Natural killer cell (primary cell): ENCODE measurements at regions not wholly inside any gene's neighbourhood (a gene's known extent, or its start where the extent isn't known, plus 50 kb on each side); places are given as distances from the start of the nearest gene placed in this dataset.

Experiments
- ATAC-seq, 3 donors: fragments of 150-1000 bp in 2 of 3; fragments of 200-7000 bp in 1 of 3; cut with Tn5 transposase; 1 replicate in 1 of 3; 2 replicates in 2 of 3; pipeline ENCODE4 v1.10.0; 2021; ENCODE audit warnings: mild to moderate bottlenecking in 2 of 3, moderate library complexity in 2 of 3
- DNase-seq, 2 donors: peaks; one replicate each; pipeline versions ENCODE4 v3.0.0 to v3.0.0-alpha.2; 2013 to 2021; ENCODE audit warnings: mixed read lengths in 1 of 2
- H3K27ac ChIP-seq: one replicate; pipeline ENCODE4 v1.5.1; 2013; ENCODE audit warnings: mild to moderate bottlenecking, low read length
- H3K27me3 ChIP-seq: one replicate; pipeline ENCODE4 v1.6.1; 2013; ENCODE audit warnings: low read length; ENCODE audit not compliant: control insufficient read depth, insufficient read depth
- H3K36me3 ChIP-seq: one replicate; pipeline ENCODE4 v1.6.1; 2013; ENCODE audit warnings: low read length; ENCODE audit not compliant: control insufficient read depth, insufficient read depth
- H3K4me1 ChIP-seq: one replicate; pipeline ENCODE4 v1.6.1; 2013; ENCODE audit warnings: low read length; ENCODE audit not compliant: control insufficient read depth, insufficient read depth
- H3K4me3 ChIP-seq: one replicate; pipeline ENCODE4 v1.5.1; 2013; ENCODE audit warnings: low read length
- H3K9me3 ChIP-seq: one replicate; pipeline ENCODE4 v1.6.1; 2013; ENCODE audit warnings: low read length; ENCODE audit not compliant: control insufficient read depth, insufficient read depth
- H3K27ac Mint-ChIP-seq, 2 donors: one replicate each; pipeline ENCODE4 v1.8.0; 2022; ENCODE audit warnings: mild to moderate bottlenecking in 2 of 2, mixed read lengths in 2 of 2, moderate library complexity in 1 of 2
- H3K27me3 Mint-ChIP-seq, 2 donors: one replicate each; pipeline ENCODE4 v1.8.0; 2022; ENCODE audit warnings: low read depth in 2 of 2, mixed read lengths in 2 of 2
- H3K36me3 Mint-ChIP-seq: one replicate; pipeline ENCODE4 v1.8.0; 2022; ENCODE audit warnings: mixed read lengths
- H3K4me1 Mint-ChIP-seq, 2 donors: one replicate each; pipeline ENCODE4 v1.8.0; 2022; ENCODE audit warnings: mixed read lengths in 2 of 2
- H3K4me3 Mint-ChIP-seq: one replicate; pipeline ENCODE4 v1.8.0; 2022; ENCODE audit warnings: mild to moderate bottlenecking, moderate library complexity, mixed read lengths
- H3K9me3 Mint-ChIP-seq, 2 donors: one replicate each; pipeline ENCODE4 v1.8.0; 2022; ENCODE audit warnings: mixed read lengths in 2 of 2
- WGBS: methylation state at CpG from one replicate; pipeline ENCODE4 v1.1.7; 2013; ENCODE audit warnings: missing lambda C conversion rate; ENCODE audit not compliant: insufficient coverage; 5-methylcytosine and 5-hydroxymethylcytosine counted together
- intact Hi-C: fragments of 100-400 bp; cut with micrococcal nuclease; formaldehyde crosslinking; loops from one replicate; pipeline ENCODE4 v1.14.2; 2022
- TF ChIP-seq, protein P1 (sequence below): fragments of 200-600 bp; IDR thresholded peaks from one replicate; pipeline ENCODE4 v1.8.0; 2022; ENCODE audit warnings: antibody characterized with exemption

GRCh38 chr6:113392551-113393055, 464.5 kb upstream of the MARCKS start:
- no peaks in the 10 kb centered on the region for H3K36me3 ChIP-seq
- H3K9me3 Mint-ChIP-seq: peaks cover 0 to 2% of the 10 kb centered on the region in 2 donors
- H3K27me3 ChIP-seq: no peaks in the 10 kb centered on the region
- H3K27me3 Mint-ChIP-seq: no peaks in the 10 kb centered on the region
- no peak overlapping the region for H3K4me3 ChIP-seq
- no peaks in the 10 kb centered on the region for H3K4me1 ChIP-seq
- no peak overlapping the region for H3K4me3 Mint-ChIP-seq
- no peak overlapping the region for H3K27ac ChIP-seq
- DNase-seq (no peak), ATAC-seq (no peak)
- TF ChIP-seq, protein P1, sequence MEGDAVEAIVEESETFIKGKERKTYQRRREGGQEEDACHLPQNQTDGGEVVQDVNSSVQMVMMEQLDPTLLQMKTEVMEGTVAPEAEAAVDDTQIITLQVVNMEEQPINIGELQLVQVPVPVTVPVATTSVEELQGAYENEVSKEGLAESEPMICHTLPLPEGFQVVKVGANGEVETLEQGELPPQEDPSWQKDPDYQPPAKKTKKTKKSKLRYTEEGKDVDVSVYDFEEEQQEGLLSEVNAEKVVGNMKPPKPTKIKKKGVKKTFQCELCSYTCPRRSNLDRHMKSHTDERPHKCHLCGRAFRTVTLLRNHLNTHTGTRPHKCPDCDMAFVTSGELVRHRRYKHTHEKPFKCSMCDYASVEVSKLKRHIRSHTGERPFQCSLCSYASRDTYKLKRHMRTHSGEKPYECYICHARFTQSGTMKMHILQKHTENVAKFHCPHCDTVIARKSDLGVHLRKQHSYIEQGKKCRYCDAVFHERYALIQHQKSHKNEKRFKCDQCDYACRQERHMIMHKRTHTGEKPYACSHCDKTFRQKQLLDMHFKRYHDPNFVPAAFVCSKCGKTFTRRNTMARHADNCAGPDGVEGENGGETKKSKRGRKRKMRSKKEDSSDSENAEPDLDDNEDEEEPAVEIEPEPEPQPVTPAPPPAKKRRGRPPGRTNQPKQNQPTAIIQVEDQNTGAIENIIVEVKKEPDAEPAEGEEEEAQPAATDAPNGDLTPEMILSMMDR: no peak
- no peaks in the 10 kb centered on the region for H3K9me3 ChIP-seq
- H3K27ac Mint-ChIP-seq: no peak overlapping the region
- intact Hi-C loops: no loop called here
- no peaks in the 10 kb centered on the region for H3K36me3 Mint-ChIP-seq
- WGBS: 89% methylated on average over 1 of the region's 3 CpGs
- H3K4me1 Mint-ChIP-seq: no peaks in the 10 kb centered on the region

- no peaks in the 10 kb centered on the region for H3K36me3 ChIP-seq
- no peak overlapping the region for H3K4me3 Mint-ChIP-seq
- no peaks in the 10 kb centered on the region for H3K4me1 ChIP-seq
- no peak overlapping the region for H3K27ac Mint-ChIP-seq
- TF ChIP-seq, protein P1: no peak
- intact Hi-C loops: no loop called here
- H3K9me3 ChIP-seq: no peaks in the 10 kb centered on the region
- H3K27me3 ChIP-seq: no peaks in the 10 kb centered on the region
- H3K4me3 ChIP-seq: no peak overlapping the region
- H3K4me1 Mint-ChIP-seq: no peaks in the 10 kb centered on the region
- H3K9me3 Mint-ChIP-seq: peaks cover 0 to 2% of the 10 kb centered on the region in 2 donors
- ATAC-seq (no peak), DNase-seq (no peak)
- no peaks in the 10 kb centered on the region for H3K27me3 Mint-ChIP-seq
- no peak overlapping the region for H3K27ac ChIP-seq
- H3K36me3 Mint-ChIP-seq: no peaks in the 10 kb centered on the region
- 100% methylated on average over 3 of the region's 4 CpGs for WGBS
Measured at GRCh38 chr6:113394216-113394615, 462.9 kb upstream of the MARCKS start.

- WGBS: 88% methylated on average over 1 of the region's 2 CpGs
Measured at GRCh38 chr6:113394729-113395128, 462.4 kb upstream of the MARCKS start.

GRCh38 chr6:113396730-113397129, 460.4 kb upstream of the MARCKS start:
- H3K4me1 Mint-ChIP-seq: no peaks in the 10 kb centered on the region
- no peak for DNase-seq

More at GRCh38 chr6:113394729-113395128, 462.4 kb upstream of the MARCKS start:
- no peak for ATAC-seq
- Histone ChIP-seq H3K9me3 (no peaks in the 10 kb centered on the region), H3K36me3 (no peaks in the 10 kb centered on the region), H3K27ac (no peak overlapping the region), H3K27me3 (no peaks in the 10 kb centered on the region), H3K4me1 (no peaks in the 10 kb centered on the region), H3K4me3 (no peak overlapping the region)
- Mint-ChIP-seq H3K27me3 (no peaks in the 10 kb centered on the region), H3K36me3 (no peaks in the 10 kb centered on the region), H3K27ac (no peak overlapping the region), H3K9me3 (peaks cover 0 to 2% of the 10 kb centered on the region in 2 donors), H3K4me1 (no peaks in the 10 kb centered on the region), H3K4me3 (no peak overlapping the region)
- DNase-seq: no peak
- TF ChIP-seq, protein P1: no peak
- intact Hi-C loops: no loop called here

More at GRCh38 chr6:113396730-113397129, 460.4 kb upstream of the MARCKS start:
- intact Hi-C loops: no loop called here
- Histone ChIP-seq H3K27me3 (no peaks in the 10 kb centered on the region), H3K4me1 (no peaks in the 10 kb centered on the region), H3K9me3 (no peaks in the 10 kb centered on the region), H3K36me3 (no peaks in the 10 kb centered on the region), H3K27ac (no peak overlapping the region), H3K4me3 (no peak overlapping the region)
- H3K36me3 Mint-ChIP-seq: no peaks in the 10 kb centered on the region
- no peak for ATAC-seq
- H3K9me3 Mint-ChIP-seq: peaks cover 0 to 4% of the 10 kb centered on the region in 2 donors
- no peak overlapping the region for H3K27ac Mint-ChIP-seq
- WGBS: 100% methylated on average over 1 of the region's 2 CpGs
- TF ChIP-seq, protein P1: no peak
- no peak overlapping the region for H3K4me3 Mint-ChIP-seq
- H3K27me3 Mint-ChIP-seq: no peaks in the 10 kb centered on the region
